ENCODE measurements at regions not wholly inside any gene's neighbourhood (a gene's known extent, or its start where the extent isn't known, plus 50 kb on each side); places are given as distances from the start of the nearest gene placed in this dataset.

GRCh38 chr21:16187603-16188301, 458.0 kb downstream of the USP25 start:
- DNase-seq (ENCODE audit: insufficient read length, low spot score, missing footprints), result no peak
- no peak overlapping the region for H3K4me2 ChIP-seq (ENCODE audit: insufficient read depth, low read length)
- H4K20me1 ChIP-seq (ENCODE audit: insufficient read depth, low read length), result no peaks in the 10 kb centered on the region
- peaks cover 3% of the 10 kb centered on the region for H3K4me1 ChIP-seq (ENCODE audit: insufficient read depth, low read length)
- H3K79me2 ChIP-seq (ENCODE audit: insufficient read depth, low read length), result no peaks in the 10 kb centered on the region
- no peak overlapping the region for H3K27ac ChIP-seq (ENCODE audit: low read depth, low read length)
- TF ChIP-seq CTCF (IDR thresholded peaks at IDR 0.05; ENCODE audit: extremely low read depth, low read depth, low read length), result no peak
- no peak overlapping the region for H3K4me3 ChIP-seq (ENCODE audit: insufficient read depth, low read length)
- no peaks in the 10 kb centered on the region for H3K9me3 ChIP-seq (ENCODE audit: low read depth, low read length)
- H3K27me3 ChIP-seq (ENCODE audit: insufficient read depth, low read length), result no peaks in the 10 kb centered on the region
- no peak overlapping the region for H2AFZ ChIP-seq (ENCODE audit: low read length)
- no peaks in the 10 kb centered on the region for H3K36me3 ChIP-seq (ENCODE audit: insufficient read depth, low read length)

GRCh38 chr21:16192902-16193301, 463.1 kb downstream of the USP25 start:
- peaks cover 21% of the 10 kb centered on the region for H3K4me1 ChIP-seq (ENCODE audit: insufficient read depth, low read length)
- H4K20me1 ChIP-seq (ENCODE audit: insufficient read depth, low read length), result no peaks in the 10 kb centered on the region
- H3K4me2 ChIP-seq (ENCODE audit: insufficient read depth, low read length), result no peak overlapping the region
- no peak overlapping the region for H3K4me3 ChIP-seq (ENCODE audit: insufficient read depth, low read length)
- no peak overlapping the region for H2AFZ ChIP-seq (ENCODE audit: low read length)
- H3K36me3 ChIP-seq (ENCODE audit: insufficient read depth, low read length), result no peaks in the 10 kb centered on the region
- peaks cover 11% of the 10 kb centered on the region for H3K79me2 ChIP-seq (ENCODE audit: insufficient read depth, low read length)
- H3K27ac ChIP-seq (ENCODE audit: low read depth, low read length), result peak overlapping the region; percentile 92
- no peaks in the 10 kb centered on the region for H3K9me3 ChIP-seq (ENCODE audit: low read depth, low read length)
- no peaks in the 10 kb centered on the region for H3K27me3 ChIP-seq (ENCODE audit: insufficient read depth, low read length)
- no peak for TF ChIP-seq CTCF (IDR thresholded peaks at IDR 0.05; ENCODE audit: extremely low read depth, low read depth, low read length)
- no peak for DNase-seq (ENCODE audit: insufficient read length, low spot score, missing footprints)

GRCh38 chr21:16193496-16194094, 463.8 kb downstream of the USP25 start:
- no peaks in the 10 kb centered on the region for H3K27me3 ChIP-seq (ENCODE audit: insufficient read depth, low read length)
- peak overlapping the region; percentile 92 for H3K27ac ChIP-seq (ENCODE audit: low read depth, low read length)
- no peaks in the 10 kb centered on the region for H3K36me3 ChIP-seq (ENCODE audit: insufficient read depth, low read length)
- H3K4me1 ChIP-seq (ENCODE audit: insufficient read depth, low read length), result peaks cover 21% of the 10 kb centered on the region
- H3K9me3 ChIP-seq (ENCODE audit: low read depth, low read length), result no peaks in the 10 kb centered on the region
- no peak for DNase-seq (ENCODE audit: insufficient read length, low spot score, missing footprints)
- H3K79me2 ChIP-seq (ENCODE audit: insufficient read depth, low read length), result peaks cover 17% of the 10 kb centered on the region
- peak overlapping the region; percentile 87 for H2AFZ ChIP-seq (ENCODE audit: low read length)
- no peaks in the 10 kb centered on the region for H4K20me1 ChIP-seq (ENCODE audit: insufficient read depth, low read length)
- peak overlapping the region; percentile 89 for H3K4me2 ChIP-seq (ENCODE audit: insufficient read depth, low read length)
- H3K4me3 ChIP-seq (ENCODE audit: insufficient read depth, low read length), result peak overlapping the region; percentile 70
- TF ChIP-seq CTCF (IDR thresholded peaks at IDR 0.05; ENCODE audit: extremely low read depth, low read depth, low read length), result no peak

GRCh38 chr21:16194095-16194787, 464.5 kb downstream of the USP25 start:
- DNase-seq (ENCODE audit: insufficient read length, low spot score, missing footprints), result no peak
- H3K79me2 ChIP-seq (ENCODE audit: insufficient read depth, low read length), result peaks cover 23% of the 10 kb centered on the region
- peak overlapping the region; percentile 87 for H2AFZ ChIP-seq (ENCODE audit: low read length)
- no peaks in the 10 kb centered on the region for H3K27me3 ChIP-seq (ENCODE audit: insufficient read depth, low read length)
- H3K4me2 ChIP-seq (ENCODE audit: insufficient read depth, low read length), result peak overlapping the region; percentile 89
- H3K36me3 ChIP-seq (ENCODE audit: insufficient read depth, low read length), result no peaks in the 10 kb centered on the region
- H3K9me3 ChIP-seq (ENCODE audit: low read depth, low read length), result no peaks in the 10 kb centered on the region
- H3K27ac ChIP-seq (ENCODE audit: low read depth, low read length), result peak overlapping the region; percentile 92
- H4K20me1 ChIP-seq (ENCODE audit: insufficient read depth, low read length), result no peaks in the 10 kb centered on the region
- peaks cover 21% of the 10 kb centered on the region for H3K4me1 ChIP-seq (ENCODE audit: insufficient read depth, low read length)
- peak; percentile 41 for TF ChIP-seq CTCF (IDR thresholded peaks at IDR 0.05; ENCODE audit: extremely low read depth, low read depth, low read length)
- peak overlapping the region; percentile 70 for H3K4me3 ChIP-seq (ENCODE audit: insufficient read depth, low read length)
